Fibroblast of skin of right quadriceps (primary cell): ENCODE measurements at regions not wholly inside any gene's neighbourhood (a gene's known extent, or its start where the extent isn't known, plus 50 kb on each side); places are given as distances from the start of the nearest gene placed in this dataset.
A peak's percentile ranks its signal among the peaks of the same experiment; 100 is the strongest.

Experiments
- DNase-seq: peaks from one replicate; pipeline ENCODE4 v3.0.0-alpha.2; 2013

- DNase-seq: no peak
Measured at GRCh38 chr10:124300735-124301134, 118.0 kb downstream of the OAT start.

- DNase-seq: no peak
Measured at GRCh38 chr10:124300224-124300623, 118.5 kb downstream of the OAT start.

GRCh38 chr10:124299696-124300095 lies 119.0 kb downstream of the OAT start:
- no peak for DNase-seq

- DNase-seq: no peak
Measured at GRCh38 chr10:124298891-124299290, 119.8 kb downstream of the OAT start.

- DNase-seq: no peak
Measured at GRCh38 chr10:124296813-124297788, 121.6 kb downstream of the OAT start.

- peak; percentile 42 for DNase-seq
Measured at GRCh38 chr10:124296121-124296812, 122.5 kb downstream of the OAT start.

GRCh38 chr10:124294811-124295770 lies 123.6 kb downstream of the OAT start:
- no peak for DNase-seq

- DNase-seq: no peak
Measured at GRCh38 chr10:124293616-124294449, 124.9 kb downstream of the OAT start.

GRCh38 chr10:124292911-124293615 lies 125.7 kb downstream of the OAT start:
- peak; percentile 5 for DNase-seq

GRCh38 chr10:124291001-124291701 lies 127.6 kb downstream of the OAT start:
- DNase-seq: no peak

GRCh38 chr10:124289851-124290795 lies 128.6 kb downstream of the OAT start:
- DNase-seq: peak; percentile 38

GRCh38 chr10:124288928-124289850 lies 129.5 kb downstream of the OAT start:
- DNase-seq: no peak

- no peak for DNase-seq
Measured at GRCh38 chr10:124288486-124288885, 130.2 kb downstream of the OAT start.

- no peak for DNase-seq
Measured at GRCh38 chr10:124287791-124288190, 130.9 kb downstream of the OAT start.

- DNase-seq: no peak
Measured at GRCh38 chr10:124287071-124287685, 131.5 kb downstream of the OAT start.

- no peak for DNase-seq
Measured at GRCh38 chr10:124286621-124287020, 132.1 kb downstream of the OAT start.
